Adrenal gland (tissue), 5 donors: ENCODE measurements at regions not wholly inside any gene's neighbourhood (a gene's known extent, or its start where the extent isn't known, plus 50 kb on each side); places are given as distances from the start of the nearest gene placed in this dataset.

Experiments used
- POLR2A ChIP-seq, 2 donors: fragments of 450-650 bp; IDR thresholded peaks; one replicate each; pipeline ENCODE4 v1.6.1; 2017; ENCODE audit warnings: antibody characterized with exemption in 2 of 2, mild to moderate bottlenecking in 2 of 2, moderate library complexity in 1 of 2
- TF ChIP-seq, protein P1 (sequence below), 6 experiments: fragments of 450-650 bp in 4 of 6; fragments of 200-600 bp in 2 of 6; sonication (generic) in 1 of 6; IDR thresholded peaks; 1 replicate in 5 of 6; 2 replicates in 1 of 6; pipeline versions ENCODE4 v1.5.1 to v1.8.0; 2016 to 2021; ENCODE audit warnings: antibody characterized with exemption in 6 of 6, mild to moderate bottlenecking in 2 of 6, moderate library complexity in 1 of 6
- donor health status: DM: no; HTN: no; CAD: no.

DNA sequence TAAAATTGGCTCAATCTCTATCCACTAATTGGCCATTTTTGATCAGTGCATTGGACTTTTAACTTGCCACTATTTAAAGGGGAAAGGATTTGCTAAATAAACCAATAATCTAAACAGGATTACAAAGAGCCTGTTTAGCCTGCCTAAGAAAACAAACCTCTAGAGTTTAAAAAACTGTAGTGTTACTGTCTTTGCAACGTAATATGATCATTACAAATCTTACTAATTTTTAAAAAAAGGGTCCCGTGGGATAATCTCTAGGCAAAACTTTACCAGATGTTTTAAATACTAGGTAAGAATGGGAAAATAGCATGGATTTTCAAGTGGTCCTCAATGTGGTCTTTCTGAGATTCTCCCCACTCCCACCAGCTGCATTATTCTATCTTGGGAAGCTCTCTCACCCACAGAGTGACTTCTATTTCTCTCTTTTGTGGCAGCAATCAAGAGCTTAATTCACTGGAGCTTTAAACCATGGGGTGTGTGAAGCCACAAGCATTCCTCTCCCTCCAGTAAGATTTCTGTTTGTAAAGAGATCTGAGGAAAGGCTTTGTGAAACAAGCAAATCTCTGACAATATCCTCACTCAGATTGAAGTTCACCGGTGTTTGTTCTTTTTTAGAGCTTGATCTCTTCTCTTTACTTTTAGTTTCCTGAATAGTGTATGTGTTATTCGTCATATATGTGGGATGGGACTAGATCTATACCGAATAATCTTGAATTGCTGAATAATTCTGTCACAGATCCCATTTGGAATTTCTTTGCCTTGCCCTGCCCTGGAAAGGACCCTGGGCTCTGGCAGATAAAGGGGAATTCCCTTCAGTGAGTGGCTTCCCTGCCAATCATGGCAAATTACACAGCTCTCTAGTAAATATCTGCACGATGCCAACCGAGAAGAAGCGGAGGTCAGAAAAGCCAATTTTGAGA lies 132.2 kb downstream of the TLR5 start:
- TF ChIP-seq, protein P1, sequence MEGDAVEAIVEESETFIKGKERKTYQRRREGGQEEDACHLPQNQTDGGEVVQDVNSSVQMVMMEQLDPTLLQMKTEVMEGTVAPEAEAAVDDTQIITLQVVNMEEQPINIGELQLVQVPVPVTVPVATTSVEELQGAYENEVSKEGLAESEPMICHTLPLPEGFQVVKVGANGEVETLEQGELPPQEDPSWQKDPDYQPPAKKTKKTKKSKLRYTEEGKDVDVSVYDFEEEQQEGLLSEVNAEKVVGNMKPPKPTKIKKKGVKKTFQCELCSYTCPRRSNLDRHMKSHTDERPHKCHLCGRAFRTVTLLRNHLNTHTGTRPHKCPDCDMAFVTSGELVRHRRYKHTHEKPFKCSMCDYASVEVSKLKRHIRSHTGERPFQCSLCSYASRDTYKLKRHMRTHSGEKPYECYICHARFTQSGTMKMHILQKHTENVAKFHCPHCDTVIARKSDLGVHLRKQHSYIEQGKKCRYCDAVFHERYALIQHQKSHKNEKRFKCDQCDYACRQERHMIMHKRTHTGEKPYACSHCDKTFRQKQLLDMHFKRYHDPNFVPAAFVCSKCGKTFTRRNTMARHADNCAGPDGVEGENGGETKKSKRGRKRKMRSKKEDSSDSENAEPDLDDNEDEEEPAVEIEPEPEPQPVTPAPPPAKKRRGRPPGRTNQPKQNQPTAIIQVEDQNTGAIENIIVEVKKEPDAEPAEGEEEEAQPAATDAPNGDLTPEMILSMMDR (IDR thresholded peaks at IDR 0.05), result no peak
- TF ChIP-seq POLR2A (IDR thresholded peaks at IDR 0.05), result no peak
